Lung (tissue), 11 donors: ENCODE measurements at regions not wholly inside any gene's neighbourhood (a gene's known extent, or its start where the extent isn't known, plus 50 kb on each side); places are given as distances from the start of the nearest gene placed in this dataset.

ENCODE experiments used
- ATAC-seq: fragments of 200-7000 bp; cut with Tn5 transposase; one replicate; pipeline ENCODE4 v1.9.1; 2020; ENCODE audit warnings: moderate number of reproducible peaks; ENCODE audit not compliant: insufficient read depth, low FRiP score
- DNase-seq, 3 donors: peaks; one replicate each; pipeline ENCODE4 v3.0.0-alpha.2; 2013 to 2017
- H3K27ac ChIP-seq, 2 donors: one replicate each; pipeline ENCODE4 v1.5.1; 2013; ENCODE audit warnings: mild to moderate bottlenecking in 2 of 2, moderate library complexity in 2 of 2, control low read depth in 1 of 2, inconsistent platforms in 1 of 2, low read depth in 1 of 2, low read length in 1 of 2
- H3K27me3 ChIP-seq, 3 donors: one replicate each; pipeline ENCODE4 v1.5.1; 2013; ENCODE audit warnings: low read length in 2 of 3; ENCODE audit not compliant: control insufficient read depth in 3 of 3, insufficient read depth in 3 of 3
- H3K36me3 ChIP-seq, 4 donors: one replicate each; pipeline ENCODE4 v1.5.1; 2013; ENCODE audit warnings: low read length in 4 of 4, mild to moderate bottlenecking in 1 of 4, moderate library complexity in 1 of 4; ENCODE audit not compliant: control insufficient read depth in 4 of 4, insufficient read depth in 4 of 4
- H3K4me1 ChIP-seq, 5 donors: one replicate each; pipeline ENCODE4 v1.5.1; 2013; ENCODE audit warnings: low read length in 5 of 5, mild to moderate bottlenecking in 2 of 5, moderate library complexity in 1 of 5; ENCODE audit not compliant: control insufficient read depth in 5 of 5, insufficient read depth in 5 of 5
- H3K4me3 ChIP-seq: one replicate; pipeline ENCODE4 v1.5.1; 2013; ENCODE audit warnings: mild to moderate bottlenecking, control low read depth, moderate library complexity
- H3K9ac ChIP-seq, 2 donors: one replicate each; pipeline ENCODE4 v1.5.1; 2013; ENCODE audit warnings: low read length in 2 of 2, control low read depth in 1 of 2; ENCODE audit not compliant: insufficient read depth in 1 of 2
- H3K9me3 ChIP-seq, 4 donors: one replicate each; pipeline ENCODE4 v1.5.1; 2013; ENCODE audit warnings: low read length in 3 of 4, mild to moderate bottlenecking in 1 of 4, moderate library complexity in 1 of 4; ENCODE audit not compliant: control insufficient read depth in 4 of 4, insufficient read depth in 3 of 4
- CTCF ChIP-seq: IDR thresholded peaks from 2 replicates; pipeline ENCODE4 v1.5.1; 2012; ENCODE audit warnings: mild to moderate bottlenecking; ENCODE audit errors: control extremely low read depth, extremely low read depth
- WGBS, 2 donors: extraction: QIAGEN DNeasy Blood & Tissue Kit; methylation state at CpG; one replicate each; pipeline ENCODE4 v1.1.7; 2013; 5-methylcytosine and 5-hydroxymethylcytosine counted together
- donor health status: control.
- donor health status: control.
- donor health status: Bipolar disorder and iron deficiency.
- donor health status: healthy.
- donor health status: DM: yes; HTN: yes; CAD: no.

GRCh38 chr1:209203533-209203895 is 380.0 kb upstream of the CAMK1G start:
- 87 to 94% methylated on average over 7 of the region's 7 CpGs for WGBS, 2 donors

GRCh38 chr1:209205039-209205438 is 378.5 kb upstream of the CAMK1G start:
- peaks cover 0 to 2% (median 0%) of the 10 kb centered on the region in 4 donors for H3K9me3 ChIP-seq

More at GRCh38 chr1:209203533-209203895, 380.0 kb upstream of the CAMK1G start:
- no peak for DNase-seq
- H3K4me1 ChIP-seq: peaks cover 0 to 28% (median 4%) of the 10 kb centered on the region in 5 donors
- H3K36me3 ChIP-seq: no peaks in the 10 kb centered on the region
- TF ChIP-seq CTCF: no peak
- H3K9me3 ChIP-seq: peaks cover 0 to 2% (median 0%) of the 10 kb centered on the region in 4 donors
- no peak for ATAC-seq
- no peak overlapping the region for H3K4me3 ChIP-seq
- no peak overlapping the region for H3K27ac ChIP-seq
- H3K9ac ChIP-seq: no peak overlapping the region
- H3K27me3 ChIP-seq: peaks cover 0 to 3% (median 0%) of the 10 kb centered on the region in 3 donors

GRCh38 chr1:209207126-209207700 is 376.3 kb upstream of the CAMK1G start:
- ATAC-seq (no peak), DNase-seq (no peak)
- Histone ChIP-seq H3K4me1 (peaks cover 0 to 28% (median 4%) of the 10 kb centered on the region in 5 donors), H3K9me3 (peaks cover 0 to 2% (median 0%) of the 10 kb centered on the region in 4 donors), H3K4me3 (no peak overlapping the region), H3K27me3 (peaks cover 0 to 10% (median 7%) of the 10 kb centered on the region in 3 donors), H3K36me3 (no peaks in the 10 kb centered on the region), H3K27ac (no peak overlapping the region), H3K9ac (no peak overlapping the region)
- WGBS, 2 donors: 36 to 40% methylated on average over 11 of the region's 11 CpGs
- TF ChIP-seq CTCF: no peak

More at GRCh38 chr1:209205039-209205438, 378.5 kb upstream of the CAMK1G start:
- ATAC-seq (no peak), DNase-seq (peak; percentile 41 to 87 (median 62))
- Histone ChIP-seq H3K4me1 (peaks cover 0 to 28% (median 4%) of the 10 kb centered on the region in 5 donors), H3K36me3 (no peaks in the 10 kb centered on the region), H3K27ac (no peak overlapping the region), H3K27me3 (peaks cover 0 to 10% (median 5%) of the 10 kb centered on the region in 3 donors), H3K4me3 (no peak overlapping the region), H3K9ac (peak overlapping the region in 1 of 2 donors; percentile 24)
- no peak for TF ChIP-seq CTCF
- WGBS, 2 donors: 67 to 77% methylated on average over 4 of the region's 4 CpGs
